Lower lobe of right lung (tissue), 2 donors: ENCODE measurements at regions not wholly inside any gene's neighbourhood (a gene's known extent, or its start where the extent isn't known, plus 50 kb on each side); places are given as distances from the start of the nearest gene placed in this dataset.

ENCODE experiments used
- ATAC-seq, 2 donors: fragments of 200-7000 bp; cut with Tn5 transposase; one replicate each; pipeline ENCODE4 v1.9.1; 2020 to 2022; ENCODE audit warnings: mild to moderate bottlenecking in 2 of 2, moderate library complexity in 2 of 2
- DNase-seq: peaks from one replicate; pipeline ENCODE4 v3.0.0-alpha.2; 2020
- H3K27ac ChIP-seq: fragments of 200-600 bp; one replicate; pipeline ENCODE4 v1.8.0; 2022
- H3K27me3 ChIP-seq: fragments of 200-600 bp; one replicate; pipeline ENCODE4 v1.8.0; 2022; ENCODE audit warnings: low read depth
- H3K36me3 ChIP-seq: fragments of 200-600 bp; one replicate; pipeline ENCODE4 v1.8.0; 2022; ENCODE audit warnings: mild to moderate bottlenecking
- H3K4me1 ChIP-seq: fragments of 200-600 bp; one replicate; pipeline ENCODE4 v1.8.0; 2022
- H3K4me3 ChIP-seq: fragments of 200-600 bp; one replicate; pipeline ENCODE4 v1.8.0; 2022; ENCODE audit warnings: mild to moderate bottlenecking
- H3K9me3 ChIP-seq: fragments of 200-600 bp; one replicate; pipeline ENCODE4 v1.8.0; 2022
- intact Hi-C: fragments of 100-400 bp; cut with DNase I; formaldehyde crosslinking; loops from one replicate; pipeline ENCODE4 v1.11.0; 2022
- TF ChIP-seq, protein P1 (sequence below): fragments of 200-600 bp; IDR thresholded peaks from one replicate; pipeline ENCODE4 v1.8.0; 2022; ENCODE audit warnings: antibody characterized with exemption, mild to moderate bottlenecking
- donor health status: DM: no; HTN: yes; CAD: no; lungs with severe emphysema.

DNA sequence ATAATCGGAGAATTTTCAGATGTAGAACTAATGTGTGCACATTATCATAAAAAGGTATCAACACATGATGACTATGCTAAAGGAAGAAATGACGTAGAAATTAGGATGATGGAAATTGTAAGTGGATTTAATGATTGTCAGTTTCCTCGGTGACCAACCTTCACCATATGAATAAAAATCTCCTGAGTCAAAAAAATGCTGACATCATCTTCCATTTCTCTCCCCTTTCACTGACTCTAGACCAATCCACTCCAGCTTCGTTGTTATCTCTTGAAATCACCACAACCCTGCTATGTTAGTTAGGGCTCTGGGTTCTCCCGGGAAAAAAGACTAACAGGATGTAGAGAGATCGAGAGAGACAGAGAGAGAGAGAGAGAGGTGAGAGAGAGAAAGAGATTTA is 204.8 kb upstream of the KYNU start:
- no peak for ATAC-seq
- intact Hi-C loops: no loop called here
- TF ChIP-seq, protein P1, sequence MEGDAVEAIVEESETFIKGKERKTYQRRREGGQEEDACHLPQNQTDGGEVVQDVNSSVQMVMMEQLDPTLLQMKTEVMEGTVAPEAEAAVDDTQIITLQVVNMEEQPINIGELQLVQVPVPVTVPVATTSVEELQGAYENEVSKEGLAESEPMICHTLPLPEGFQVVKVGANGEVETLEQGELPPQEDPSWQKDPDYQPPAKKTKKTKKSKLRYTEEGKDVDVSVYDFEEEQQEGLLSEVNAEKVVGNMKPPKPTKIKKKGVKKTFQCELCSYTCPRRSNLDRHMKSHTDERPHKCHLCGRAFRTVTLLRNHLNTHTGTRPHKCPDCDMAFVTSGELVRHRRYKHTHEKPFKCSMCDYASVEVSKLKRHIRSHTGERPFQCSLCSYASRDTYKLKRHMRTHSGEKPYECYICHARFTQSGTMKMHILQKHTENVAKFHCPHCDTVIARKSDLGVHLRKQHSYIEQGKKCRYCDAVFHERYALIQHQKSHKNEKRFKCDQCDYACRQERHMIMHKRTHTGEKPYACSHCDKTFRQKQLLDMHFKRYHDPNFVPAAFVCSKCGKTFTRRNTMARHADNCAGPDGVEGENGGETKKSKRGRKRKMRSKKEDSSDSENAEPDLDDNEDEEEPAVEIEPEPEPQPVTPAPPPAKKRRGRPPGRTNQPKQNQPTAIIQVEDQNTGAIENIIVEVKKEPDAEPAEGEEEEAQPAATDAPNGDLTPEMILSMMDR: no peak
- Histone ChIP-seq H3K9me3 (no peaks in the 10 kb centered on the region), H3K4me3 (no peak overlapping the region), H3K27me3 (no peaks in the 10 kb centered on the region), H3K27ac (no peak overlapping the region), H3K36me3 (no peaks in the 10 kb centered on the region), H3K4me1 (no peaks in the 10 kb centered on the region)
- no peak for DNase-seq

- Histone ChIP-seq H3K4me3 (no peak overlapping the region), H3K27me3 (no peaks in the 10 kb centered on the region), H3K27ac (no peak overlapping the region), H3K9me3 (no peaks in the 10 kb centered on the region), H3K36me3 (no peaks in the 10 kb centered on the region), H3K4me1 (no peaks in the 10 kb centered on the region)
- intact Hi-C loops: no loop called here
- ATAC-seq: no peak
- TF ChIP-seq, protein P1: no peak
- DNase-seq: no peak
Measured at GRCh38 chr2:142670362-142670761, 207.1 kb upstream of the KYNU start.

- ATAC-seq: no peak
- Histone ChIP-seq H3K36me3 (no peaks in the 10 kb centered on the region), H3K4me3 (no peak overlapping the region), H3K27ac (no peak overlapping the region), H3K4me1 (no peaks in the 10 kb centered on the region), H3K9me3 (no peaks in the 10 kb centered on the region), H3K27me3 (no peaks in the 10 kb centered on the region)
- intact Hi-C loops: no loop called here
- no peak for DNase-seq
- TF ChIP-seq, protein P1: no peak
Measured at GRCh38 chr2:142668420-142668819, 209.0 kb upstream of the KYNU start.

GRCh38 chr2:142665241-142665640 is 212.2 kb upstream of the KYNU start:
- Histone ChIP-seq H3K9me3 (no peaks in the 10 kb centered on the region), H3K27me3 (no peaks in the 10 kb centered on the region), H3K4me3 (no peak overlapping the region), H3K4me1 (no peaks in the 10 kb centered on the region), H3K36me3 (no peaks in the 10 kb centered on the region), H3K27ac (no peak overlapping the region)
- TF ChIP-seq, protein P1: no peak
- intact Hi-C loops: no loop called here
- no peak for ATAC-seq
- no peak for DNase-seq

GRCh38 chr2:142650601-142651000 is 226.9 kb upstream of the KYNU start:
- intact Hi-C loops: no loop called here
- no peak for ATAC-seq

More at GRCh38 chr2:142650601-142651000, 226.9 kb upstream of the KYNU start:
- Histone ChIP-seq H3K9me3 (no peaks in the 10 kb centered on the region), H3K36me3 (no peaks in the 10 kb centered on the region), H3K27me3 (no peaks in the 10 kb centered on the region), H3K27ac (no peak overlapping the region), H3K4me3 (no peak overlapping the region), H3K4me1 (no peaks in the 10 kb centered on the region)
- DNase-seq: no peak
- TF ChIP-seq, protein P1: no peak
